Activated B cell treated with CpG ODN at 0.5 μM for 24 hours (primary cell): ENCODE measurements at regions not wholly inside any gene's neighbourhood (a gene's known extent, or its start where the extent isn't known, plus 50 kb on each side); places are given as distances from the start of the nearest gene placed in this dataset.

Experiments
- ATAC-seq: fragments of 200-7000 bp; cut with Tn5 transposase; one replicate; pipeline ENCODE4 v1.10.0; 2021; ENCODE audit warnings: low read depth, mild to moderate bottlenecking, moderate library complexity
- CTCF ChIA-PET: fragments of 350-600 bp; sonication (Branson Sonifier 250); formaldehyde crosslinking; loops from one replicate; lab custom pipeline; 2021; ENCODE audit warnings: antibody characterized with exemption; lab: Charles Lee
- POLR2A ChIA-PET: fragments of 350-600 bp; sonication (Branson Sonifier 250); formaldehyde crosslinking; loops from one replicate; lab custom pipeline; 2021; ENCODE audit warnings: antibody characterized with exemption; lab: Charles Lee
- DNase-seq: peaks from one replicate; pipeline ENCODE4 v3.0.0; 2022
- H3K27ac Mint-ChIP-seq: one replicate; pipeline ENCODE4 v1.8.0; 2020; ENCODE audit warnings: mixed read lengths
- H3K27me3 Mint-ChIP-seq: one replicate; pipeline ENCODE4 v1.8.0; 2021; ENCODE audit warnings: mixed read lengths
- H3K36me3 Mint-ChIP-seq: one replicate; pipeline ENCODE4 v1.8.0; 2021; ENCODE audit warnings: low read depth, mixed read lengths
- H3K4me1 Mint-ChIP-seq: one replicate; pipeline ENCODE4 v1.8.0; 2021; ENCODE audit warnings: mixed read lengths
- H3K4me3 Mint-ChIP-seq: one replicate; pipeline ENCODE4 v1.8.0; 2020; ENCODE audit warnings: mild to moderate bottlenecking, mixed read lengths
- H3K9me3 Mint-ChIP-seq: one replicate; pipeline ENCODE4 v1.8.0; 2020; ENCODE audit warnings: mixed read lengths
- intact Hi-C: fragments of 100-400 bp; cut with micrococcal nuclease; formaldehyde crosslinking; loops from one replicate; pipeline ENCODE4 v1.15.1; 2024
- TF ChIP-seq, protein P1 (sequence below): fragments of 200-600 bp; IDR thresholded peaks from one replicate; pipeline ENCODE4 v1.8.0; 2022; ENCODE audit warnings: antibody characterized with exemption, mild to moderate bottlenecking

DNA sequence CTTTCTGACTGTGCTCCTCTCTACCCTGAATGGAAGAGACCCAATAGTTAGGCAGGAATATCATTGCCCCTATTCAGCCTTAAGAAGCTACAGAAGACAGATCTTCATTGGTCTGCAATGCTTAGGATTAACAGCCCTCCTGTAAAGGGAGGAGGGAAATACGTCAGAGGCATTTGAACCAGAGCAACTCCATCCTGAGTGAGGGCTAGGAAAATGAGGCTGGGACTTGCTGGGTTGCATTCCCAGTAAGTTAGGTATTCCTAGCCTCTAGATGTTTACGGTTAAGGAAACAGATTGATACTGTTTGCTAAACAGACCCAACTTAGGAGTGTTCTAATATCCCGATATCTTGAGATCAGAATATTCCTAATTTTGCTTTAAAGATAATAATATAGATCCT lies 63.5 kb downstream of the PCDH18 start:
- Mint-ChIP-seq H3K36me3 (no peaks in the 10 kb centered on the region), H3K27me3 (no peaks in the 10 kb centered on the region), H3K4me3 (no peak overlapping the region), H3K4me1 (no peaks in the 10 kb centered on the region), H3K27ac (no peak overlapping the region), H3K9me3 (peaks cover 7% of the 10 kb centered on the region)
- ATAC-seq (no peak), DNase-seq (no peak)
- ChIA-PET POLR2A (no interaction called here), CTCF (no interaction called here)
- TF ChIP-seq, protein P1, sequence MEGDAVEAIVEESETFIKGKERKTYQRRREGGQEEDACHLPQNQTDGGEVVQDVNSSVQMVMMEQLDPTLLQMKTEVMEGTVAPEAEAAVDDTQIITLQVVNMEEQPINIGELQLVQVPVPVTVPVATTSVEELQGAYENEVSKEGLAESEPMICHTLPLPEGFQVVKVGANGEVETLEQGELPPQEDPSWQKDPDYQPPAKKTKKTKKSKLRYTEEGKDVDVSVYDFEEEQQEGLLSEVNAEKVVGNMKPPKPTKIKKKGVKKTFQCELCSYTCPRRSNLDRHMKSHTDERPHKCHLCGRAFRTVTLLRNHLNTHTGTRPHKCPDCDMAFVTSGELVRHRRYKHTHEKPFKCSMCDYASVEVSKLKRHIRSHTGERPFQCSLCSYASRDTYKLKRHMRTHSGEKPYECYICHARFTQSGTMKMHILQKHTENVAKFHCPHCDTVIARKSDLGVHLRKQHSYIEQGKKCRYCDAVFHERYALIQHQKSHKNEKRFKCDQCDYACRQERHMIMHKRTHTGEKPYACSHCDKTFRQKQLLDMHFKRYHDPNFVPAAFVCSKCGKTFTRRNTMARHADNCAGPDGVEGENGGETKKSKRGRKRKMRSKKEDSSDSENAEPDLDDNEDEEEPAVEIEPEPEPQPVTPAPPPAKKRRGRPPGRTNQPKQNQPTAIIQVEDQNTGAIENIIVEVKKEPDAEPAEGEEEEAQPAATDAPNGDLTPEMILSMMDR, result no peak
- intact Hi-C loops, result no loop called here

DNA sequence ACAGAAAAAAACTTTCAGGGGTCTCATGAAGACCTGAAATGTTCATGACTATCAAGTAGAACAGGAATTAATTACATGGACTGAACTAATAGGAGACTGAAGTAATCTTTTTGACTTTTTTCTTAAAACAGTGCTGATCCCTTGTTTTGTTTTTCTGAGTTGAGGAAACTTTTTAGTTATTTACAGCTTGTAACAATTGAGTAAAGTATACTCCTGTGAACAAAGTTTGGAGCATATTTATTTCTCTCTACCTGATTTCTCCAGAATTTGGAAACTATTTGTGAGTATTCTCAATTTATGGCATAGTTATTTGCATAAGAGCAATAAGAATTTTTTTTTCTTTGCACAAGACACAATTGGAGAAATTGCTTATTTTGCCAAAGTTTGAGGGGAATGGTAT lies 64.8 kb downstream of the PCDH18 start:
- no peak for ATAC-seq
- Mint-ChIP-seq H3K27me3 (no peaks in the 10 kb centered on the region), H3K36me3 (no peaks in the 10 kb centered on the region), H3K9me3 (peaks cover 7% of the 10 kb centered on the region), H3K27ac (no peak overlapping the region), H3K4me3 (no peak overlapping the region), H3K4me1 (no peaks in the 10 kb centered on the region)
- ChIA-PET CTCF (no interaction called here), POLR2A (no interaction called here)
- TF ChIP-seq, protein P1, result no peak
- intact Hi-C loops, result no loop called here
- DNase-seq, result no peak

DNA sequence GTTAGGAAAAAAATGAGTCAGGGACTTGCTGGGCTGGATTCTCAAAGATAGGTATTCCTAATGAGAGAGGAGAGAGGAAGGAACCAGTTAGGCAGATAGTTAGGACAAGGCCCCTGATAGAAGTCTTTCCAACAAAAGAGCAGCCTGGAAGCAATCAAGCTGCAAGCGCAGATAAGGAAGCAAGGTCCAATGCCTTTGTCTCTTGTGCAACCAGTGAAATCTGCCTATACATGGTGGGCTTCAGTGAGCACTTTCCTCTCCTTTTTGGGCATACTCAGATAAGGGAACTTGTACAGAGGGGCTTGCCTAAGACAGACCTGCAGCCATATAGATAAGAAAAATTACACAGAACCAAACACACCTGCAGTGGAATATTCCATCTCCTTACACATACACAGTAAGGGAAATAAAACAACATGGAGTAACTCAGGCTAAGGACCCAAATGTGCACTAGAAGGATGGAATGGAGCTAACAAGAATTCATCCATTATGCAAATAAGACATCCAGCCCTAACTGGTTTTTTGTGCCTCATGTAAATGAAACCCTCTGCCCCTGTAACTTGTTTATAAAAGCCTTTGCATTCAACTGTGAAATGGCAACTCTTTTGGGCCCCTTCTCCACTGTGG lies 68.8 kb downstream of the PCDH18 start:
- DNase-seq, result no peak
- Mint-ChIP-seq H3K27me3 (no peaks in the 10 kb centered on the region), H3K9me3 (peaks cover 14% of the 10 kb centered on the region), H3K27ac (no peak overlapping the region), H3K4me1 (no peaks in the 10 kb centered on the region), H3K36me3 (no peaks in the 10 kb centered on the region), H3K4me3 (no peak overlapping the region)
- intact Hi-C loops, result no loop called here
- CTCF ChIA-PET, result no interaction called here
- POLR2A ChIA-PET, result no interaction called here
- TF ChIP-seq, protein P1, result no peak
- ATAC-seq, result no peak

DNA sequence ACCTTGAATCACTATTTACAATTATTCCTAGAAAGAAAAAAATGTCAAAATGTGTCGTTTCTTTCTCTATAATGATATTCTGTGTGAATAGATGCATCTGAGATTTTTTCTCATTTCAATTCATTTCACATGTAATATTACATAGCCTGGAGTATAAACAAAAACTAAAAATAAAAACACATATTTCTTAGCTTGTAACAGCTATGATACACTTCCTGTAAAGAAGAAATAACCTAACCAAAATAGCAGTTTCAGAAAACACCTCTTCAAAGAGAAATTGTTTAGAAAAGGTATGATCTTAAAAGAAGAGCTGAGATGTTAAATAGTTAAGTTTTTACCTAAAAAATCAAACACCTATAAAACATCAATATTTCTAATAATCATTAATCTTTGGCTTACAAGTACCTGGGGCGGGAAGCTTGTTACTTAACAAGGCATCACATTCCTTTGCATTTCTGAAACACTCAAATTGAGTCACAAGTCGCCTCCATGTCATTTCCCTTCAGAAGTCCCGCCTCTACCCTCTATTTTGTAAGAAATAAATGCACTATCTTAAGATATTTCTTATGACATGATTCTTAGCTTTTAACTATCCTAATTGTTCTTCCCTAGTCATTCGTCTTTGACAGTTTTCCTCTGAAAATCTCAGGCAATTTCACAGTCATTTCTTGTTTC lies 76.5 kb downstream of the PCDH18 start:
- Mint-ChIP-seq H3K27me3 (no peaks in the 10 kb centered on the region), H3K4me1 (no peaks in the 10 kb centered on the region), H3K9me3 (peaks cover 9% of the 10 kb centered on the region), H3K36me3 (no peaks in the 10 kb centered on the region), H3K27ac (no peak overlapping the region), H3K4me3 (no peak overlapping the region)
- ChIA-PET CTCF (no interaction called here), POLR2A (no interaction called here)
- intact Hi-C loops, result no loop called here
- TF ChIP-seq, protein P1, result no peak
- ATAC-seq (no peak), DNase-seq (no peak)

DNA sequence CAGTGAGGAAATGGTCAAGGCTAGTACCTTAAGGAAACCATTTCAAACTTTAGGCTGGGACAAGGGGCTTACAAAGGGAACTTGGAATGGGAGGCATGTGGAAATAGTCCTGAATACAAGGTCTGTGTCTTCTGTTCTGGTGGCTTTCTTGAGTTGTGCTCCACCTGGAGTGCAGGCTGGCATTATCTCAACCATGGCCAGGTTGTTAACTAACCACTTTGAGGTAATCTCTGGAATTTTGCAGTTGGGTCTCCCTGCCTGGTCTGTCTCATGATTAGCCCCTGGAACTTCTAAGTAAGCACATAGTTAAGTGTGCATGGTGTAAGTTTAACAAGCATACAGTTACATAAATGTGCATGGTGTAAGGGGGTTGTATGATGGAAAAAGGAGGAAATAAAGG lies 77.5 kb downstream of the PCDH18 start:
- Mint-ChIP-seq H3K27ac (no peak overlapping the region), H3K9me3 (peaks cover 4% of the 10 kb centered on the region), H3K4me3 (no peak overlapping the region), H3K27me3 (no peaks in the 10 kb centered on the region), H3K36me3 (no peaks in the 10 kb centered on the region), H3K4me1 (no peaks in the 10 kb centered on the region)
- no peak for DNase-seq
- ChIA-PET POLR2A (no interaction called here), CTCF (no interaction called here)
- TF ChIP-seq, protein P1, result no peak
- intact Hi-C loops, result no loop called here
- no peak for ATAC-seq
